ENCODE measurements at regions not wholly inside any gene's neighbourhood (a gene's known extent, or its start where the extent isn't known, plus 50 kb on each side); places are given as distances from the start of the nearest gene placed in this dataset.

GRCh38 chr1:5724847-5725246 is 267.4 kb downstream of the NPHP4 start:
- no peak for DNase-seq (ENCODE audit: low spot score)
- in situ Hi-C loops (cut with HindIII; ENCODE audit: low sequenced_read_pairs), result no loop called here

GRCh38 chr1:5722635-5723164 is 269.5 kb downstream of the NPHP4 start:
- DNase-seq (ENCODE audit: low spot score), result no peak
- in situ Hi-C loops (cut with HindIII; ENCODE audit: low sequenced_read_pairs), result no loop called here

GRCh38 chr1:5721634-5722215 is 270.5 kb downstream of the NPHP4 start:
- in situ Hi-C loops (cut with HindIII; ENCODE audit: low sequenced_read_pairs), result no loop called here
- DNase-seq (ENCODE audit: low spot score), result no peak

- DNase-seq (ENCODE audit: low spot score), result no peak
- in situ Hi-C loops (cut with HindIII; ENCODE audit: low sequenced_read_pairs), result no loop called here
Measured at GRCh38 chr1:5720936-5721335, 271.3 kb downstream of the NPHP4 start.

- in situ Hi-C loops (cut with HindIII; ENCODE audit: low sequenced_read_pairs), result no loop called here
- no peak for DNase-seq (ENCODE audit: low spot score)
Measured at GRCh38 chr1:5720484-5720883, 271.7 kb downstream of the NPHP4 start.

GRCh38 chr1:5720045-5720444 is 272.2 kb downstream of the NPHP4 start:
- DNase-seq (ENCODE audit: low spot score), result no peak
- in situ Hi-C loops (cut with HindIII; ENCODE audit: low sequenced_read_pairs), result no loop called here

- in situ Hi-C loops (cut with HindIII; ENCODE audit: low sequenced_read_pairs), result no loop called here
- DNase-seq (ENCODE audit: low spot score), result no peak
Measured at GRCh38 chr1:5718831-5719632, 273.2 kb downstream of the NPHP4 start.

GRCh38 chr1:5717031-5717682 is 275.1 kb downstream of the NPHP4 start:
- in situ Hi-C loops (cut with HindIII; ENCODE audit: low sequenced_read_pairs), result no loop called here
- DNase-seq (ENCODE audit: low spot score), result no peak

GRCh38 chr1:5716126-5716525 is 276.1 kb downstream of the NPHP4 start:
- DNase-seq (ENCODE audit: low spot score), result no peak
- in situ Hi-C loops (cut with HindIII; ENCODE audit: low sequenced_read_pairs), result no loop called here

GRCh38 chr1:5713101-5714010 is 278.9 kb downstream of the NPHP4 start:
- no peak for DNase-seq (ENCODE audit: low spot score)
- in situ Hi-C loops (cut with HindIII; ENCODE audit: low sequenced_read_pairs), result no loop called here

GRCh38 chr1:5711956-5712645 is 280.1 kb downstream of the NPHP4 start:
- DNase-seq (ENCODE audit: low spot score), result no peak
- in situ Hi-C loops (cut with HindIII; ENCODE audit: low sequenced_read_pairs), result no loop called here

- in situ Hi-C loops (cut with HindIII; ENCODE audit: low sequenced_read_pairs), result no loop called here
- no peak for DNase-seq (ENCODE audit: low spot score)
Measured at GRCh38 chr1:5711079-5711478, 281.1 kb downstream of the NPHP4 start.

- in situ Hi-C loops (cut with HindIII; ENCODE audit: low sequenced_read_pairs), result no loop called here
- no peak for DNase-seq (ENCODE audit: low spot score)
Measured at GRCh38 chr1:5709976-5710375, 282.2 kb downstream of the NPHP4 start.

GRCh38 chr1:5709461-5709975 is 282.7 kb downstream of the NPHP4 start:
- in situ Hi-C loops (cut with HindIII; ENCODE audit: low sequenced_read_pairs), result no loop called here
- no peak for DNase-seq (ENCODE audit: low spot score)

- DNase-seq (ENCODE audit: low spot score), result no peak
- in situ Hi-C loops (cut with HindIII; ENCODE audit: low sequenced_read_pairs), result no loop called here
Measured at GRCh38 chr1:5708346-5709245, 283.6 kb downstream of the NPHP4 start.

GRCh38 chr1:5707566-5708345 is 284.5 kb downstream of the NPHP4 start:
- in situ Hi-C loops (cut with HindIII; ENCODE audit: low sequenced_read_pairs), result no loop called here
- DNase-seq (ENCODE audit: low spot score), result no peak

- no peak for DNase-seq (ENCODE audit: low spot score)
- in situ Hi-C loops (cut with HindIII; ENCODE audit: low sequenced_read_pairs), result no loop called here
Measured at GRCh38 chr1:5706239-5706638, 286.0 kb downstream of the NPHP4 start.

Data from G401 (cell line).